ENCODE measurements at regions not wholly inside any gene's neighbourhood (a gene's known extent, or its start where the extent isn't known, plus 50 kb on each side); places are given as distances from the start of the nearest gene placed in this dataset.

GRCh38 chr18:30352551-30353168 is 689.9 kb downstream of the DSC3 start:
- TF ChIP-seq CTCF (IDR thresholded peaks at IDR 0.05; ENCODE audit: borderline replicate concordance, extremely low read depth, low read length, poor library complexity, severe bottlenecking), result no peak
- no peak for TF ChIP-seq EZH2 (IDR thresholded peaks at IDR 0.05; ENCODE audit: borderline replicate concordance, low read depth, low read length, severe bottlenecking)
- Histone ChIP-seq H3K9me3 (ENCODE audit: insufficient read depth, low read length, severe bottlenecking) (peaks cover 3% of the 10 kb centered on the region), H3K79me2 (ENCODE audit: insufficient read depth, low read length) (no peaks in the 10 kb centered on the region), H3K4me1 (ENCODE audit: insufficient read depth, low read length) (no peaks in the 10 kb centered on the region), H2AFZ (ENCODE audit: low read depth, low read length) (no peak overlapping the region), H3K4me2 (ENCODE audit: insufficient read depth, low read length) (no peak overlapping the region), H3K27ac (ENCODE audit: low read length) (no peak overlapping the region), H4K20me1 (ENCODE audit: insufficient read depth, low read length) (no peaks in the 10 kb centered on the region), H3K27me3 (ENCODE audit: insufficient read depth, low read length, poor library complexity) (no peaks in the 10 kb centered on the region), H3K4me3 (ENCODE audit: low read depth in 1 of 2, low read length in 2 of 2) (no peak overlapping the region), H3K9ac (ENCODE audit: low read depth, low read length) (no peak overlapping the region), H3K36me3 (ENCODE audit: insufficient read depth, low read length) (no peaks in the 10 kb centered on the region)
- DNase-seq (no peak), ATAC-seq (ENCODE audit: insufficient read depth, low read depth) (no peak)

GRCh38 chr18:30350263-30350662 is 692.3 kb downstream of the DSC3 start:
- Histone ChIP-seq H3K4me1 (ENCODE audit: insufficient read depth, low read length) (no peaks in the 10 kb centered on the region), H3K9me3 (ENCODE audit: insufficient read depth, low read length, severe bottlenecking) (peaks cover 3% of the 10 kb centered on the region), H3K27me3 (ENCODE audit: insufficient read depth, low read length, poor library complexity) (no peaks in the 10 kb centered on the region), H3K79me2 (ENCODE audit: insufficient read depth, low read length) (no peaks in the 10 kb centered on the region), H3K9ac (ENCODE audit: low read depth, low read length) (no peak overlapping the region), H2AFZ (ENCODE audit: low read depth, low read length) (no peak overlapping the region), H3K36me3 (ENCODE audit: insufficient read depth, low read length) (no peaks in the 10 kb centered on the region), H4K20me1 (ENCODE audit: insufficient read depth, low read length) (no peaks in the 10 kb centered on the region), H3K4me3 (ENCODE audit: low read depth in 1 of 2, low read length in 2 of 2) (no peak overlapping the region), H3K4me2 (ENCODE audit: insufficient read depth, low read length) (no peak overlapping the region), H3K27ac (ENCODE audit: low read length) (no peak overlapping the region)
- TF ChIP-seq EZH2 (IDR thresholded peaks at IDR 0.05; ENCODE audit: borderline replicate concordance, low read depth, low read length, severe bottlenecking), result no peak
- no peak for TF ChIP-seq CTCF (IDR thresholded peaks at IDR 0.05; ENCODE audit: borderline replicate concordance, extremely low read depth, low read length, poor library complexity, severe bottlenecking)
- DNase-seq (no peak), ATAC-seq (ENCODE audit: insufficient read depth, low read depth) (no peak)

GRCh38 chr18:30343090-30343489 is 699.5 kb downstream of the DSC3 start:
- Histone ChIP-seq H3K4me3 (ENCODE audit: low read depth in 1 of 2, low read length in 2 of 2) (no peak overlapping the region), H4K20me1 (ENCODE audit: insufficient read depth, low read length) (no peaks in the 10 kb centered on the region), H3K79me2 (ENCODE audit: insufficient read depth, low read length) (no peaks in the 10 kb centered on the region)

More at GRCh38 chr18:30343090-30343489, 699.5 kb downstream of the DSC3 start:
- no peak for DNase-seq
- Histone ChIP-seq H3K9me3 (ENCODE audit: insufficient read depth, low read length, severe bottlenecking) (peaks cover under 1% of the 10 kb centered on the region), H3K4me1 (ENCODE audit: insufficient read depth, low read length) (no peaks in the 10 kb centered on the region), H3K4me2 (ENCODE audit: insufficient read depth, low read length) (no peak overlapping the region), H3K9ac (ENCODE audit: low read depth, low read length) (no peak overlapping the region), H3K27me3 (ENCODE audit: insufficient read depth, low read length, poor library complexity) (no peaks in the 10 kb centered on the region), H3K36me3 (ENCODE audit: insufficient read depth, low read length) (no peaks in the 10 kb centered on the region), H3K27ac (ENCODE audit: low read length) (no peak overlapping the region), H2AFZ (ENCODE audit: low read depth, low read length) (no peak overlapping the region)
- ATAC-seq (ENCODE audit: insufficient read depth, low read depth), result no peak
- TF ChIP-seq CTCF (IDR thresholded peaks at IDR 0.05; ENCODE audit: borderline replicate concordance, extremely low read depth, low read length, poor library complexity, severe bottlenecking) (no peak), EZH2 (IDR thresholded peaks at IDR 0.05; ENCODE audit: borderline replicate concordance, low read depth, low read length, severe bottlenecking) (no peak)
